Adipocyte (in vitro differentiated cells): ENCODE measurements at regions not wholly inside any gene's neighbourhood (a gene's known extent, or its start where the extent isn't known, plus 50 kb on each side); places are given as distances from the start of the nearest gene placed in this dataset.

Source experiments
- DNase-seq: peaks from one replicate; pipeline ENCODE4 v3.0.0-alpha.2; 2015; ENCODE audit warnings: low read depth
- H3K27me3 ChIP-seq: replicated peaks from 2 replicates; pipeline ENCODE4 v1.7.0; 2013; ENCODE audit warnings: mild to moderate bottlenecking, low read length, moderate library complexity; ENCODE audit not compliant: control insufficient read depth, insufficient read depth
- H3K36me3 ChIP-seq: 2 replicates; pipeline ENCODE4 v1.7.0; 2013; ENCODE audit warnings: low read length, mild to moderate bottlenecking, moderate library complexity; ENCODE audit not compliant: control insufficient read depth, insufficient read depth, severe bottlenecking
- H3K4me1 ChIP-seq: 2 replicates; pipeline ENCODE4 v1.7.0; 2013; ENCODE audit warnings: mild to moderate bottlenecking, low read length, moderate library complexity; ENCODE audit not compliant: control insufficient read depth, insufficient read depth
- H3K4me3 ChIP-seq: 2 replicates; pipeline ENCODE4 v1.7.0; 2013; ENCODE audit warnings: mild to moderate bottlenecking, low read length, moderate library complexity
- H3K9ac ChIP-seq: 2 replicates; pipeline ENCODE4 v1.7.0; 2013; ENCODE audit warnings: mild to moderate bottlenecking, low read length, moderate library complexity
- H3K9me3 ChIP-seq: 2 replicates; pipeline ENCODE4 v1.7.0; 2013; ENCODE audit warnings: mild to moderate bottlenecking, low read length, moderate library complexity; ENCODE audit not compliant: control insufficient read depth

DNA sequence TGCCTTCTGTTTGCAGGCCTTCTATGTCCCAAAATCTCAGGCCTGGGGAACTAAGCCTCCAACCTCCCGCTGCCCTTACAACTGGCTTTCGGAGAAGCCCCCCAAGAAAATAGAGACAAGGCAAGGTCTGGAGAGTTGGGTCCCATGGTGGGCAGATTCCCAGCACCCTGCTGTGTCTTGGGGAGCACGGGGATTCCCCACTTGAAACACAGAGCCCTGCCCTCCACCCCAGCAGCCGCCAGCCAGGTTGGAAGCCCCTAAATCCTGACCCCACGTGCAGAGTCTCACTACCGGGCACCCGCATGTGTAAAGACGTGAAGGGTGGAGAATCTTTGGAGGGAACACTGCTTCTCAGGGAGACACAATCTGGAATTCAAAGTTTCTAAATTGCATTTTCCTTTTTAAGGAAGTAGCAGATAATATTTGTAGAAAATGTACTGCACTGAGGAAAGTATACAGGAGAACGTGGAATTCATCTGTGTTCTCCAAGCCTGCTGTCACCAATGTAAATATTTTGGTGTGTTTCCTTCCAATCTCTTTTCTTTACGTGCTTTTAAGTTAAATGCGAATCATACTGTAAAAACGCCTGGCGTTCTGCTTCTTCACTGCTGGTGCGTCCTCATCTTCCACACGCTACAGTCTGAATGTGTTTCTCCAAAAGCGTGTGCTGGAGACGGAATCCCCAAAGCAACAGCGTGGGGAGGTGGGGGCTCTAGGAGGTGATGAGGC is 220.9 kb downstream of the BRD1 start:
- Histone ChIP-seq H3K9me3 (peaks cover 13% of the 10 kb centered on the region), H3K4me1 (no peaks in the 10 kb centered on the region), H3K4me3 (no peak overlapping the region), H3K9ac (no peak overlapping the region), H3K27me3 (no peaks in the 10 kb centered on the region), H3K36me3 (no peaks in the 10 kb centered on the region)
- DNase-seq, result no peak

DNA sequence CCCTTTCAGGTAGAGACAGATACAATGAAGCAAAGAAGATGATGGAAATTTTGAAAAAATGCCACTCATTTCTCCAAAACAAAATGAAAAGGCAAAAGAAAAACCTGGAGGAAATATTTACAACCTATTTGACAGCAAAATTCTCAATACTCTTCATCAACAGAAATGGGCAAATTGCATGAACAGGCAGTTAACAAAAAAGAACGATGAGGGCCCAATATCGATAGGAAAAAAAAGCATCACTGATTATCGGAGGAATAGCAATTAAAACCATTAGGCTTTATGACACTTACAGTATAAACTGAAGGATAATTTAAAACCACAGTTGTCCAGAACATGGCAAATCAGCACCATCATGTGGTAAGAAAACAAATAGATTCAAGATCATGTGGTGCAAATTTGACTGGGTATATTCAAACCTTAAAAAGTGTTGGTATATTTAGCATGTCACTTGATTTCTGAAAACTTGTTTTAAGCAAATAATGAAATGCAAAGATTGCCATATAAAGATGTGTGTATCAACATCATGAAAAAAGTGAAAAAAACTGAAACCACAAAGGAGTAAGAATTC is 222.9 kb downstream of the BRD1 start:
- Histone ChIP-seq H3K27me3 (no peaks in the 10 kb centered on the region), H3K9me3 (peaks cover 13% of the 10 kb centered on the region)

DNA sequence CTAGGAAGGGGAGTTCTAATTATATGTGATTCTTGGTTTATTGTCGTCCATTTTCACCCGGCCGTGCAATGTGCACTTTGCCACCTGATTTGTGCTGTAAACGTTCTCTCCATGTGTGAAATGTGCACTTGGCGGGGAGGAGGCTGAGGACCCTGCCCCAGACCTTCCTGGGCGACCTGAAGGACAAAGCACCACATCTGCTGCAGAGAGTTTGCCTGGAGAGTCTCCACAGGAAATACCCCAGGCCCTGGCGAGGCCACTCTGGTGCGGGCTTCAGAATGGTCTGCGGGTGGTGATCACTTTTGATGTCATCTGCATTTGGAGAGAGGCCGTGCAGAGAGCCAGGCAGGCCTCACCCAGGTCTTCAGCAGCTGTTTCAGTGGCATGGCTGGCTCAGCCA is 224.7 kb downstream of the BRD1 start:
- Histone ChIP-seq H3K4me1 (no peaks in the 10 kb centered on the region), H3K27me3 (no peaks in the 10 kb centered on the region), H3K9me3 (peaks cover 13% of the 10 kb centered on the region), H3K9ac (no peak overlapping the region), H3K4me3 (no peak overlapping the region), H3K36me3 (no peaks in the 10 kb centered on the region)
- DNase-seq, result no peak

More for the DNA sequence above, 222.9 kb downstream of the BRD1 start:
- no peak overlapping the region for H3K4me3 ChIP-seq
- H3K9ac ChIP-seq, result no peak overlapping the region
- no peaks in the 10 kb centered on the region for H3K36me3 ChIP-seq
- no peak for DNase-seq
- H3K4me1 ChIP-seq, result no peaks in the 10 kb centered on the region

DNA sequence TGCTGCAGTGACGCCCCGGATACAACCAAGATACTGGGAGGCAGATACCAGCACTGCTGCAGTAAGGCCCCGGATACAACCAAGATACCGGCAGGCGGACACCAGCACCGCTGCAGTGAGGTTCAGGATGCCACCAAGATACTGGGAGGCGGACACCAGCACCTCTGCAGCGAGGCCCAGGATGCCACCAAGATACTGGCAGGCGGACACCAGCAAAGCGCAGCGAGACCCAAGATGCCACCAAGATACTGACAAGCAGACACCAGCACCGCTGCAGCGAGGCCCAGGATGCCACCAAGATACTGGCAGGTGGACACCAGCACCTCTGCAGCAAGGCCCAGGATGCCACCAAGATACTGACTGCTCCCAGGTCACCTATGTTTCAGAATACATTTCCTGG is 225.2 kb downstream of the BRD1 start:
- Histone ChIP-seq H3K27me3 (no peaks in the 10 kb centered on the region), H3K4me3 (no peak overlapping the region), H3K36me3 (no peaks in the 10 kb centered on the region), H3K9ac (no peak overlapping the region), H3K4me1 (no peaks in the 10 kb centered on the region), H3K9me3 (peaks cover 13% of the 10 kb centered on the region)
- no peak for DNase-seq

DNA sequence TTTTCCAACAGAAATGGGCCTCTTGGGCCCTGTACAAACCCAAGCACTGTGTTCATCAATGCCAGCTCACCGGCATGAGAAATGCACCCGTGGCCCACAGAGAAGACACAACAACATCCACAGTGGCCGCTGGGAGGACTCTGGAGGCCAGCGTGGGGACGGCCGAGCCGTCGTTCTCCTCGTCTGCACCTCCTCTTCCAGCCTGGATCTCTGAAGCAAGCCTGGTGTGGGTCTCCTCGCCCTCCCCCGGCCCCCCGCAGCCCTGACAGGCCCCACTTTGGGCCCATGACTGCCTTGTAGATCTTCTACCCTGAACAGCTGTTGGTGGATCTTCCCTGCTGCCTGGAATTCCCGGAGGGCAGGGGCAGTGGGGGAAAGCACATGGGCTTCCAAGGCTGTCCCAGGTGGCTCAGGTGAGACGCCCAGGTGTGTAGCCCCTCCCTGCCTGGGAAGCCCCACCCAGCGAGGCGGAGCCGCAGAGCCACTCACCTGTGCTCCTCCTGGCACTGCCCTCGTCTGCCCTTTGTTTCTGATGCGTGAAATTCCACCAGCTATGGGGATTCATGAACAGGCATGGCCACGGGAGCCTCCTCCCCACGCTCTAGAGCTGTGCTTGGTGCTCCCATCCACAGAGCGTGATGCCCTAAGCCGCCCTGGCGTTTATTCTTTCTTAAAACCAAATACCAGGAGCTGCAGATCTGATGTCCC is 225.9 kb downstream of the BRD1 start:
- no peaks in the 10 kb centered on the region for H3K36me3 ChIP-seq

DNA sequence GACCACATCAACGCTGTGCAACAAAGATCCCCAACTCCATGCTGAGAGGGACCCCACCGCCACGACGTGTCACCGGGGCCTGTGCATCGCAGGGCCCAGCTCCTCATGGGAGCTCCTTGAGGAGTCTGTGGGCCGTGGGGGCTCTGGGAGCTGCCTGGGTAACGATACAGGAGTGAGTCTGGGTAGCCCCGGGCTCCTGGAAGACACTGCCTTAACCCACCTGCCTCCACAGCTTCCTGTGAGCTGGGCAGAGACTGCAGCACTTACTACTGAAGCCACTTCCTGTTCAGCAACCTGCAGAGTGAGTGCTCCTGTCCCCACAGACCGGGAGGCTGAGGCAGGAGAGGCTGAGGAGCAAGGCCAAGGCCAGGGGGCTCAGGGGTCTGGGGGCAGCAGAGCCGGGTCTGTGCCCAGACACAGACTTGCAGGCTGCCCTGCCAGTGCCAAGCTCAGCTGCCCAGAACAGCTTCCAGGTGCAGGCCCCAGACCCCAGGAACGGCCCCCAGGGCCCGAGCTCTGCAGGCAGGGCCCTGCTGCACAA is 226.7 kb downstream of the BRD1 start:
- Histone ChIP-seq H3K4me1 (no peaks in the 10 kb centered on the region), H3K9ac (no peak overlapping the region), H3K36me3 (no peaks in the 10 kb centered on the region), H3K27me3 (no peaks in the 10 kb centered on the region), H3K4me3 (no peak overlapping the region), H3K9me3 (peaks cover 13% of the 10 kb centered on the region)
- no peak for DNase-seq

More for the DNA sequence above, 225.9 kb downstream of the BRD1 start:
- H3K9me3 ChIP-seq, result peaks cover 13% of the 10 kb centered on the region
- H3K4me3 ChIP-seq, result no peak overlapping the region
- no peak overlapping the region for H3K9ac ChIP-seq
- H3K4me1 ChIP-seq, result no peaks in the 10 kb centered on the region
- DNase-seq, result no peak
- H3K27me3 ChIP-seq, result no peaks in the 10 kb centered on the region

DNA sequence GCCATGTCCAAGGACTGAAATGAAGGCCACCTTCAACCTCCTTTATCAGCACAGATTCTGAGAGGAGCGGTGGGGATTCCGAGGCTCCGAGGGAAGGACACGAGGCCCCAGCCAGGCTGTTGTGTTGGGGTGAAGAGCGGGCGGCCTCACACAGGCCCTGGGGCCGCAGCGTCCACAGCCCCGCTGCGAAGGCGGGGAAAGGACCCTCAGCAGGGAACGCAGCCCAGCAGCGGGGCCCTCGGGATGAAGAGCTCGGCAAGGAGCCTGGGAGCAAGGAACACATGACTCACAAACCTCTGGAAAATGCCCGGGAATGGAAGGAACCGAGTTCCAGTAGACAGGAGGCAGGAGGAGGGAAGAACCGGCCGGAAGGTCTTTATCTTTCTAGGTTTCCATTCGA is 227.2 kb downstream of the BRD1 start:
- H3K4me1 ChIP-seq, result no peaks in the 10 kb centered on the region
- H3K9me3 ChIP-seq, result peaks cover 13% of the 10 kb centered on the region
- no peak overlapping the region for H3K9ac ChIP-seq
- H3K27me3 ChIP-seq, result no peaks in the 10 kb centered on the region
- DNase-seq, result no peak
- no peak overlapping the region for H3K4me3 ChIP-seq
- H3K36me3 ChIP-seq, result no peaks in the 10 kb centered on the region

DNA sequence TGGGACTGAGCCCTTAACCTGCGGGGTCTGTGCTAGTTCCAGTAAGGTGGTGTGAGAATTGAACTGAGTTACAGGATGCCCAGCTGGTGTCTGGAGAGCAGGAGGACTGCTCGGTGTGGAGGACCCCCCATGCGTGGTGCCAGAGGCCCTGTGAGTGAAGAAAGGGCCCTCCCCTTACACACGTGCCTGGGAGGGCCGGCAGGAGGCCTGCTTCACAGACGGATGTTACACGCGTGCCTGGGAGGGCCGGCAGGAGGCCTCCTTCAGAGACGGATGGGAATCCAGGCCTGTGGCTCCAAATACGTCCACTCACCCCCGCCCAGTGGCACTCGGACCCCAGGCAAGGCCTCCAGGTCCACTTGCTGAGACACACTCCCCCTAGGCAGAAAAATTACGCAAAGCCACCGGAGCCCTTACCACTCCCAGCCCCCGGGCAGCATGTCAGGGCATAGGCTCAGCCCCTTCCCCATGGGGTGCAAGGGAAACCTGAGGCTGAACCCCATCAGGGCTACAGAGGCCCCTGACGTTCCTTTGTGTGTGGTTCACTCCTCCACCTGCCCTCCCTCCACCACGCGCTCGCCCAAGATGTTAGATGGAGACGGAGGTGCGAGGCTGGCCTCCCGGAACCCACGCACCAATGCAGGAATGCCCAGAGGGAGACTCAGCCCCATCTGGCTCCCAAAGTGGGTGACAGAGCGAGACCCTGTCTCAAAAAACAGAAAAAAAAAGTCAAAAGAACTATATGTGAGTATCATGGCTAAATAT is 227.8 kb downstream of the BRD1 start:
- Histone ChIP-seq H3K27me3 (no peaks in the 10 kb centered on the region), H3K9me3 (peaks cover 7% of the 10 kb centered on the region), H3K9ac (no peak overlapping the region), H3K4me1 (no peaks in the 10 kb centered on the region), H3K4me3 (no peak overlapping the region), H3K36me3 (no peaks in the 10 kb centered on the region)
- no peak for DNase-seq

DNA sequence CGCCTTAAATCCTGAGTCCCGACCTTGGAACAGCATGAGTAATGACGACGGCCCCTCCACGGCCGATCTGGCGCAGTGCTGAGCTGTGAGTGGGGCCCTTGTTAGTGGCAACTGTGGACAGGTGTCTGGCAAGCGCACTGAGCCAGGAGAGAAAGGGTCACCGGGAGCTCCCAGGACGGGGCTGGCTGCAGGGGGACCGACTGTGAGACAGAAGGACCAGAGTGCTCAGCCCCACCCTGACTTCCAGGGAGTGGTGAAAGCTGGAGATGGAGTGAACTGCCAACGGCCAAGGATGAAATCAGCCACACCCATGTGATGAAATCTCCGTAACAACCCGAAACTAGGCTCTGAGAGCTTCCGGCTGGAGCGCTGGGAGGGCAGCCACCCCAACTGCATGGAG is 228.6 kb downstream of the BRD1 start:
- Histone ChIP-seq H3K9ac (no peak overlapping the region), H3K4me1 (no peaks in the 10 kb centered on the region), H3K4me3 (no peak overlapping the region), H3K27me3 (no peaks in the 10 kb centered on the region), H3K9me3 (peaks cover 3% of the 10 kb centered on the region), H3K36me3 (no peaks in the 10 kb centered on the region)
- DNase-seq, result no peak

DNA sequence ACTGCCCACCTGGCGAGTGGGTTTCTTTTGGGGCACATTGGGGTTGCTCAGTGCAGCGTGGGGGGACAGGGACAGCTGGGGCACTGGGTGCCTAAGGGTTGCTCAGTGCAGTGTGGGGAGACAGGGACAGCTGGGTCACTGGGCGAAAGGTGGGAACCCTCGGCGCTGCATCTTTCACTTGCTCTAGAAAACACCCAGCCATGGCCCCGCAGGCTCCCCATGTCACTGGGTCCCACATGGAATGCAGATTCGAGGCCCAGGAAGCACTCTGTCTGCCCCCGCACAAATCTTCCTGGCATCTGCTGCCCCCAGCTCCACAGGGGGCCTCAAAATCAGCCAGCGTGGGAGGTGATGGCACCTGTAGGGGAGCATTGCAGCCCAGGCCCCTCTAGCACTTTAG is 229.3 kb downstream of the BRD1 start:
- Histone ChIP-seq H3K4me1 (no peaks in the 10 kb centered on the region), H3K36me3 (no peaks in the 10 kb centered on the region), H3K9ac (no peak overlapping the region), H3K9me3 (peaks cover 3% of the 10 kb centered on the region), H3K27me3 (no peaks in the 10 kb centered on the region), H3K4me3 (no peak overlapping the region)
- DNase-seq, result no peak
